ENCODE measurements at regions not wholly inside any gene's neighbourhood (a gene's known extent, or its start where the extent isn't known, plus 50 kb on each side); places are given as distances from the start of the nearest gene placed in this dataset.
A peak's percentile ranks its signal among the peaks of the same experiment; 100 is the strongest.

DNA sequence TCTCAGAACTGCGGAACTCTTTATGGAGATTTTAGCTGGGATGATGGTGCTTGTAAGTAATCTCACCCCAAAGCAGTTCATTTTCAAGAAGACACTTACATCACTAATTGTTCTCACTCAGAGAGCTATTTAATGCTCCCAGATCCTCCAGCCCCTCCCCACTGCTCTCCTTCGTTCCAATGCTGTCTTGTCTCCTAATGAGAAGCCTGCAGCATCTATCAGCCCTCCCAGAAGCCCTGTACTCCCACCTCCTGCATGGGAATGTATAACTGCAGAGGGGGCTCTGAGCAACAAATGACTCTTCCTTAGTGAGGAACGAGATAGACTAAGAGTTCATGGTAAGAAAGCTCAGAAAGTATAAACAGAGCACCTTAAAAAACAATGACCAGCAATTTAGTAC is 377.4 kb upstream of the RUNX1 start:
- no peak for DNase-seq (ENCODE audit: low read depth)

DNA sequence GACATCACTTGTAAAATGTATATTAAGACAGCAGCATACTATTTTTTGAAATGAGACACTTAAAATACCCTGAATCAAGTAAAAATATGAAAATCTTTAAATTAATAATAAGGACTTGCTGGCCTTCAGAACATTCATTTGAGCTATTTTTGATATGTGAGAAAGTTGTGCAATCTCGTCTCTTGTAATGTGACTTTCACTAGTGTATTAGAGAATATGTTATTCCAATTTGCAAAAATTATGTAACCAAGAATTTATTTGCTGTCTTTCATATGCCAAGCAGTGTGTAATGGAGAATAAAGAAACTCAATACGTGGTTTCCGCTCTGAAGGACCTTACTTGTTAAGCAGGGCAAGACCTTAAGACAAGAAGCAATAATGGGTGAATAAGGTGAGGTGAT is 375.0 kb upstream of the RUNX1 start:
- DNase-seq (ENCODE audit: low read depth) = no peak

DNA sequence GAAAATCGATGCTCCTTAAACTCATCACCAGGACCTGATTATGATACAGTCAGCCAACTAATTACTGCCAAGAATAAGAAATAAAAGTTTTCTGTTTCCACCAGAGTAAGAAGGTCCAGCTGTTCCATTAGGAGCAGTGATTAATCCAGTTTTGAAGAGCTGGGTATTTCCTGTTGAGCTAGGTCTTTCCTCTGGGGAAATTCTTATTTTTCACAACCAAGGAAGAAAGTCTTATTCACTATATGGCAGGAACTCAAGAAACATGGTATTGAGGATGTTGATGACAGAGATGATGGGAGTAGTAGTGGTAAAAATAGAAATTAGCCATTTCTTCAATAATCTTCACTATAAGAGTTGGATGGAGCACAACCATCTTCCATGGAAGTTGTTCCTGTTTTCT is 374.6 kb upstream of the RUNX1 start:
- no peak for DNase-seq (ENCODE audit: low read depth)

DNA sequence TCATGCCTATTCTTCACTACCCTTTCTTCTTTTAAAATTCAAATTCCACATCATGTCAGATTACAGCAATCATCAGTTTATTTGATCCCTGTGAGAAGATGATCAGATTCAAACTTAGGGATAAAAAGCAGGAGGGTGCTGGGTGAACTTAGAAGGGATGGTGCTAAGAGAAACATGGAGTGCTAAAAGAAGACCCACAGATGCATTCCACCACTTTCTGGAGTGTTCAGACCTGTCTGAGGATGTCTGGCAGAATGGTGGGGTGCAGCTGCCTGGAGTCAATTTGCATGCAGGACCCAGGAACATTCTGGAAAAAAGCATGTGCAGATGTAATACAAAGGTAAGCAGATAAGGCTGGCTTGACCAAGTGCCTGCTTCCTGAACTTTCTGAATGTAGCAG is 372.9 kb upstream of the RUNX1 start:
- DNase-seq (ENCODE audit: low read depth) = no peak

DNA sequence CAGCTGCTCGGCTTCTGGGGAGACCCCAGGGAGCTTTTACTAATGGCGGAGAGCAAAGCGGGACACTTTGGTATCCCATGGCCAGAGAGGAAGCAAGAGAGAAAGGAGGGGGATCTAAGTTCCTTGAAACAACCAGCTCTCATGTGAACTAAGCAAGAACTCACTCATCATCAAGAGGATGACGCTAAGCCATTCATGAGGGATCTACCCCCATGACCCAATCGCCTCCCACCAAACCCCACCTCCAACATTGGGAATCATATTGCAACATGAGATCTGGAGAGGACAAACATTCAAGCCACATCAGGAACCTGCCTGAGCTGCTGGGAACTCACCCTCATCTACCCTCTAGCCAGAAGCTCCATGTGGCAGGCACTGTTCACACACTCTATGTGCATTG is 372.1 kb upstream of the RUNX1 start:
- DNase-seq (ENCODE audit: low read depth) = no peak

DNA sequence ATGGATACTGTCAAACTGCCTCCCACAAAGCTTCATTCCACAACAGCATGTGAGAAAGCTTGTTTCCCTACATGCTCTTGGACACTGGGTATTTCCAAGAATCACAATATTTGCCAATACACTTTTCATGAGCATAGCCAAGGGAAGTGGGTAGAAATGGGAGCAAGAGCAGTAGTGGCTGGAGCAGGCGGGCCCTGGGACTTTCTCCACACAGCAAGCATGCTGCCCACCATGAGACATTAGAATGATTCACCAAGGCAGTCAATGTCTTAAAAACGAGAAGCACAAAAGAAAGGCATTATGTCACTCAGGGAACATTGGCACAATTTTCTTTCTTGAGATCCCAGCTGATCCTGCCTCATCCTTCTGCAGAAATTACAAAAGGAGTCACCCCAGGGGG is 371.6 kb upstream of the RUNX1 start:
- no peak for DNase-seq (ENCODE audit: low read depth)

DNA sequence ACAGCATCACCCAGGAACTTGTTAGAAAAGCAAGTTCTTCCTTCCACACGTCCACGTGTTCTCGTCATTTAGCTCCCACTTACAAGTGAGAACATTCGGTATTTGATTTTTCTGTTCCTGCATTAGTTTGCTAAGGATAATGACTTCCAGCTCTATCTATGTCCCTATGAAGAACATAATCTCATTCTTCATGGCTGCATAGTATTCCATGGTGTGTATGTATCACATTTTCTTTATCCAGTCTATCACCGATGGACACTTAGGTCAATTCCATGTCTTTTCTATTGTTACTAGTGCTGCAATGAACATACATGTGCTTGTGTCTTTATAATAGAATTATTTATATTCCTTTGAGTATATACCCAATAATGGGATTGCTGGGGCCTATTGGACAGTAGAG is 368.7 kb upstream of the RUNX1 start:
- DNase-seq (ENCODE audit: low read depth) = no peak

DNA sequence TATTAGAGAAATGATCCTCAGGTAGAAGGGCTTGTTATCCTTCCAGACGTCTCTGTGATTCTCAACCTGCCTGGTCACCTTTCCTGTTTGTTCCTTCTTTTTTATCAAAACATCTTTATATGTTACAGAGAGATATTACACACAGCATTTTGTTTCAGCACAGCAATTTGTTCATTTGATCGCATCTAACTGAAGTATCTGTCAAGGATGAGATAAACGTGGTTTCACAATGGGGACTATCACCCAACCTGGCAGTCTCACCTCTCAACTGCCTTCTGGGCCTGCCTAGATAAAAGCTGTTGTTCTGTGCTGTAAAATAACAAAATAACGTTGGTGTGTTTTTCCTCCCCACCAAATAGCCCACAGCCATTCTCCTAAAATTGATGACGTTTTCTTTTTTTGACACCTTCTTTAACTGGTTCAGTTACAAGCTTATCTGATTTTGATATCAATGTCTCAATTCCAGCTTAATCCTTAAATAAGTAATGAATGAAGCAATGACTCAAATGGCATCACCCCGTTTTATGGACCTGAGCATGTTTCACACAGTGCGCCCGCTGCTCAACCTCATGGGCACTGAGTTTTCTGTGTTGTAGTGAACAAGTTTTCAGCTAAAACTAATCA is 367.9 kb upstream of the RUNX1 start:
- DNase-seq (ENCODE audit: low read depth) = no peak

DNA sequence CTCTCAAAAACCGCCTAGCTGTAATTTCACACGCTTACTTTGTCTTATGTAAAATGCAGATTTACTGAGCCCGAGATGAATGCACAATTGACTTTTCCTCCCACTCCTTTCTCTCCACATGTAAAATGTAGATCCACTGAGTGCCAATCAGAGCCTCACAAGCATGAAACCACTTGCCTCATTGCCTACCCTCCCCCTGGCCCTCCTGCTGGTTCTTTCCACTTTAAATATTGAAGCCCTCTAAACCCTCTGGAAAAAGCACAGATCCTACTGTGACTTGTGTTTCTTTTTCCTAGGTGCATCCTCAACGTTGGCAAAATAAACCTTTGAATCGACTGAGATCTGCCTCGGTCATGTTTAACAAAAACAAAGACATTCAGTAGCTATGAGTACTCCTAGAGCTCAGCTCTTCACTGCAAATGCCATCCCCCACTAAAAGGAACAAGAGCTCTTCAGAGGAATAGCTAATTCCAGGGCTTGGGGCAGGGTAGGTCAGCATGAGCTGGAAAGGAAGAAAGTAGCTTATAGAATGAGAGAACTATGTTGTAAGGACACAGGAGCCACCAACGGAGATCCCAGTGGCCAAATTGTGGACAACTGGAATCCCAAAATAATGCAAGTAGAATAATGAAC is 365.5 kb upstream of the RUNX1 start:
- no peak for DNase-seq (ENCODE audit: low read depth)

DNA sequence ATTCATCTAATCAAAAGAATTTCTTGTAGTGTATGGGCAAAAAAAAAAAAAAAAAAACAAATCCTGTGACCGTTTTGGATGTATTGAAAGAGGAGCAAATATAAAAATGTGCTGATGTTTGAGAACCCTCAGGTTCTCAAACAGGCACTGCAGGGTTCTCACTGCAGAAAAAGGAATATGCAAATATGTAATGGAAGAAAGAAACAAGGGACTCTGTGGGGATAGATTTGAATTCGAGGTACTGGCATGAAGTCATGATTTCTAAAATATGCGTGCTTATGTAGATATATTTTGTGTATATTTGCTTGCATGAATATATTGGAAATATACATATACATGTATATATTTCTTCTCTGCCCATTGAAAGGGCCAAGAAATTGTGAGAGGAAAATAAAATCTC is 365.0 kb upstream of the RUNX1 start:
- DNase-seq (ENCODE audit: low read depth) = no peak

DNA sequence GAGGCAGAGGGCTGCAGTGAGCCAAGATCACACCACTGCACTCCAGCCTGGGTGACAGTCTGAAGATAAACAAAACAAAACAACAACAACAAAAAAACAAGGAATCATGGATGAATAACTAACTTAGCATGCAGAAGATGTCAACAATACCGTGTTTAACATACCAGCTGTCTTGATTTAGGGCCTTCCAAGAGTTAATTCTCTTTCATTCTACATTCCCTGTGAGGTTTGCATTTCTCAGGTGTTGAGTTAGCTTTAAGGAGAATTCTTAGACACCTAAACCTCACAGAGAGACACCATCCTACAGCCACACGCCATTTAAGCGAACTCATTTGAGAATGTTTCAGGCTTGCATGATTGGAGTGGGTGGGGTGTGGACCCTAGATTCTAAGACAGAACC is 363.1 kb upstream of the RUNX1 start:
- DNase-seq (ENCODE audit: low read depth) = no peak

DNA sequence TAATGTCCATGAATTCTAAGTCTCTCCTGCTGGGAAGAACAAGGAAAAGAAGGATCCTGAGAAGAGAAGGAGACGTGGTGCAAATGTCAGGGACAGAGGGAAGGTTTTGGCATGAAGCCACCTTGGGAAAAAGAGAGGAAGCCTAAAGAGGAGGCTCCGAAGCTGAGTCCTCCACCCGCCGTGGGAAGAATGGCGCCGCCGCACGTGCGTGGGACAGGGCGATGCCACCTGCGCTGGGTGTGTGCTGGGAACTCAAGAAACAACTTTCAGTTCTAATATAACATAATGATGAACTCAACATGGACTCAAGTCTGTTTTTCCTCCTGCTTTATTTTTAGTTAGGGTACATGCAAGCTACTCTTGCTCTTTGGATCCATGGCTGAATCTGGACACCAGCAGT is 362.3 kb upstream of the RUNX1 start:
- no peak for DNase-seq (ENCODE audit: low read depth)

DNA sequence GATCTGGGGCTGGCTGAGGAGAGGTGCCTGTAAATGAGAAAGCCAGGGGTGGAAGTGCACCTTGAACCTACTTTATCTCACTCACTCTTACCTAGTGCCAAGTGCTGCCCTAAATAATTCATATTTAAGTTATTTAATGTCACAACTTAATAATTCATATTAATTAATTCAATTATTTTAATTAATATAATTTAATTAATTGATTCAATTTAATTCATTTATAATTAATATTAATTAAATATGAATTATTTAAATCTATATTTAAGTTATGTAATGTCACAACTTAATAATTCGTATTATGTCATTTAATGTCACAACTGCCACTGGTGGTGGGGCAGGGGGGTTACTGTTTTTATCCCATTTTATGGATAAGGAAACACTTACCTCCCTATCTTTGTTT is 361.6 kb upstream of the RUNX1 start:
- DNase-seq (ENCODE audit: low read depth) = no peak

DNA sequence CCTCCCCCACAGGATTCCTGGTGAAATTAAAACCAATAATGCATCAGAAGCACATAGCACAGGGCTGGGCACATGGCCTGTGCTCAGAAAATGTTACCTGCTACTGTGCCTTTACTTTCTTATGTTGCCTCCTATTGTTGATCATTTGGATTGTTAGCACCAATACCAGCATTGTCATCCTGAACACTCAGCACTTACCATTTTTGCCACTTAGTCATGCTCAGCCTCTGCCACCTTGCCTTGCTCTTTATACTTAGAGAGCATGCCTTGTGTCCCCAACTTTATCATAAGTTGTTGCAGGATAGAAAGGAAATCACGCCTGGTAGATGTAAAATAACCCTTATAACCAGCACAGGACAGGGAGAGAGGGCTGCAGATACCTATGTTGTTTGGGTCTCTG is 361.0 kb upstream of the RUNX1 start:
- DNase-seq (ENCODE audit: low read depth) = no peak

DNA sequence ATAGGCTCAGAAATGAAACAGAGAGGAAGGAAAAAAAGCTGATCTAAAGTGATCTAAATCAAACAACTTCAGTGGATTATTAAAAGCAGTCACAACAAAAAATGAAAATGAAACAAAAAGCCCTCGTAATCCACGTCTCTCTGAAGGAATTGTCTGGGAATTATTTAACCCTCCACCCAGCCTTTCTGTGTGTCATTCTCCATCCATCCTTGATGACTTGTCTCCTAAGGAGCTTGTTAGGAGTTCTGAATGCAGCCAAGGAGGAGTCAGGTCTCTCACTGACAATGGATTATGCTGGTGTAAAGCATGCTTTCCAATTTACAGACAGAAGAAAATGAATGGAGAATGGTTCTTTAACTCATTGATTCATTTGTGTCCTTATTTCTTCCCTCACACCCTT is 359.3 kb upstream of the RUNX1 start:
- DNase-seq (ENCODE audit: low read depth) = peak; percentile 54

DNA sequence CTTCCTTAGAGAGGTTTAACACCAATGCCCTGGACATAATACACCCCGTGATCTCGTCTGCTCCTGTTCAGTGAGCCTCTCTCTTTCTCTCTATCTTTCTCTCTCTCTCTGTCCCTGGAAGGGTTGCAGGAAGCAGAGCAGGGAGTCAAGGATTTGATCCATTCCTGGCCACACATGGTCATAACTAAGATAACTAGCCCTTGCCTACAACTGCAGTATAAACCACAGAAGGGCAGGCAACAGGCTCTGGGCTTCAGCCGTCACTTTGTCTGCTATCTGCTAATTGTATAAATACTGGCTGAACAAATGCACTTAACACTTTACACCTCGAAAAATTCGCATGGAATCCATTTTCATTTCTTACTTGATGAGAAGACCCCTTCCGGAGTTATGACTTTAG is 357.5 kb upstream of the RUNX1 start:
- no peak for DNase-seq (ENCODE audit: low read depth)

DNA sequence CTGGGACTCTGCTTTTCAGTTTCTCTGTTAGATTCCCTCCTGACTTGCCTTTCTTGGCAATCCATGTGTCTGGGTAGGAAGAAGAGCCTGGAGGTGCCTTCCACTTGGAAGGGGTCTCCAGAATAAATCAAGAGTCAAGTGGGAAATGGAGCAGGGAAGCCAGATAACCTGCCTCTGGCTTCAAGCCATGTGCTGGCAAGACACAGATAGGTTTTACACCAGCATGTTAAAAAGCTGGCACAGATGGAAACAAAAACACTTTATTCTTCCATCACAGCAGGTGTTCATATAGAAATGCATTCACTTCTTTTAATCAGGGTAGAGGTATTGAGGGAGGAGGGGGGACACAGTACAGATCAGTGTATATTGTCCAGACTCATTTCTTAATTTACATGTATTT is 356.9 kb upstream of the RUNX1 start:
- DNase-seq (ENCODE audit: low read depth) = no peak

DNA sequence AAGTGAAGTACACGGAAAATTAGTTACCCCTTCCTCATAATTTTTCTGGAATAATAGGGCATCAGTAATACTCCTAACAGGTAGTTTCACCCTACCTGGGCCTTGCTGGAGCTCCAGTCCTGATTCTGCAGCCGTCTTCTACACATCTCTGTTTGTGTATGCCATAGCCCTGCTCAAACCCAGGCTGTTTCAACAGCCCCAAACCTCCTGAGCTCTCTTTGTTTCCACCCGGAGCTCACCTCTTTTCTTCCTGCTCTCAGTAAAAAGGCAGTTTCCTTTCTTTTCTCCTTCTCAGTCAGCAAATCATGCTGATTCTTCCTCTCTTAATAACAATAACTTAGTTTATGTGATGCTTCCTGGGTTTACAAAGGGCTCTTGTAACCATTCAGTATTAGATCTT is 355.1 kb upstream of the RUNX1 start:
- DNase-seq (ENCODE audit: low read depth) = no peak

DNA sequence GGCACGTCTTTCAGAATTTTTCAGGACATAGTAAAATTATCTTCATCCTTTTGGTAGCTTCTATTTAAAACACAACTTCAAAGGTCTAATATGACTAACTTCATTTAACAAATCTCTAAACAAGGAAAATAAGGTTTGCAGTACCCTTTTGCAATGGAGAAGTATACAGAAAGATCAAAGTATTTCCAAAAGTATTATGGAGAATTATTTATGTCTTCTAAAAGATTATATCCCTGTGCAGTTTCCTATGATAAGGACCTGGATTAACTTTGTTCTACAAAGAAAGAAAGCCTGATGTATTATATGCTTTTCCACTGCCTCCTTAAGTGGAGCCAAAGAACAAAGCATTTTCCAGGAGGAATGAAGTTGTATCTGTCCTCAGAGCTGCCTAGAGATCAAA is 353.0 kb upstream of the RUNX1 start:
- DNase-seq (ENCODE audit: low read depth) = no peak

DNA sequence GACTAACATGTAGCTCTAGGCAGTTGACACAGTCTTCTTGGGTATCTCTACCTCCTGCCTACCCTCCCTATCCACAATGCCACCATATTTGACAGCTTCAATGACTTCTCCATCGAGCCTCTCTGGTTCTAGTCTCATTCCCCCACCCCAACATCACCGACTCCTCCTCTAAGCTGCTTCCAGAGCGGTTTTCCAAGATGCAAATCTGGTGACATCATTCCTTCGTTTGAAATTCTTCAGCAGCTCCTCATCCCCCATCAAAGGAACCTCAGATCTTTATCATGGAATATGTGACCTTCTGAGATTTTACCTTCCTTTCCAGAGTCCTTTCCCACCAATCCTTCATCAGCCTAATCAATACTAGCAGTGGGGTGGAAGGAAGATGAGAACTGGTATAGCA is 352.4 kb upstream of the RUNX1 start:
- DNase-seq (ENCODE audit: low read depth) = peak; percentile 88

DNA sequence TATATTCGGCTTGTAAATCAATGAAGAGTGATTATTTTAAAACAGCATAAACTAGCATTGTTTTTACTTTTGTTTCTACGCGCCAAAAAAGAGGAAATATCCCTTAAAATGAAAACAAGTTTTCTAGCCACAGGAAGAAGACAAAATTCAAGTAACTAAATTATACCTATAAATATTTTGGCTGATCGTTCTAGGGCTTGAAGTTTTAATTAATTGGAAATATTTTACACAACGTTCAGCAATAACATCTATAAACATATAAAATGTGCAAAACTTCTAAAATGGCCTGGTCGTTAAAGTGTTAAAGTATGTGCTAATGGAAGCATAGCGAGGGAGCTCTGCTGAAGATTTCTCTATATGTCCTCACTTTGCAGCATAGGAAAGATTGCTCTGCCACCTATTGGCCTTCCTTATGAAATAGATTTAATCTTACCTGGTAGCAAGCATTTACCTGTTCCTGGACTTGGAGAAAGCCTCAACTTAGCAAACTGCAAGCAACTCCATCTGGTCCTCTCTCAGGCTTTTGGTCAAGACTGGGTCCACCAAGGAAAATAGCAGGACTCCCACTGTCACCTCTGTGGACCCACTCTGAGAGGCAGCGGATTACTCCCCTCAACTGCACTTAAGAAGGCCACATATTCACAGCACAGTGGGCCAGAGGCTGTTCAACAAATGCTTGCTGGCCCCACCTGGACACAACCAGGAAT is 351.3 kb upstream of the RUNX1 start:
- DNase-seq (ENCODE audit: low read depth) = peak; percentile 76

DNA sequence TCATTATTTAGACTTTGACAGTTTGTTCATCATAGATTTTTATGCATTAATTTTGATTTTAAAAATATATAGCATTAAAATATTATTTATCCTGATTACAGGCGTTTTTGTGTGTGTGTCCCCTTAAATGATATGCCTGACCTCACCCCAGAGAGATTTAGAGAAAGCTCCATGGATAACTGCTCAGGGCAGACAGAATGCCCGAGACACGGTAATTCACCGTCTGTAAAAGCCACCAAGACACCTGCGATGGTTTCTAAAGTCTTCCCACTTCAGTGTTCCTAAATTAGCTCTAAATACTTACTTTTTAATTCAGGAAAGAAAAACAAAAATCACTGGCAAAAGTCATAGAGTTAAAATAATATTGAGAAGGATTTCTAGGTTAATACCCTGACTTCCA is 350.6 kb upstream of the RUNX1 start:
- DNase-seq (ENCODE audit: low read depth) = no peak

DNA sequence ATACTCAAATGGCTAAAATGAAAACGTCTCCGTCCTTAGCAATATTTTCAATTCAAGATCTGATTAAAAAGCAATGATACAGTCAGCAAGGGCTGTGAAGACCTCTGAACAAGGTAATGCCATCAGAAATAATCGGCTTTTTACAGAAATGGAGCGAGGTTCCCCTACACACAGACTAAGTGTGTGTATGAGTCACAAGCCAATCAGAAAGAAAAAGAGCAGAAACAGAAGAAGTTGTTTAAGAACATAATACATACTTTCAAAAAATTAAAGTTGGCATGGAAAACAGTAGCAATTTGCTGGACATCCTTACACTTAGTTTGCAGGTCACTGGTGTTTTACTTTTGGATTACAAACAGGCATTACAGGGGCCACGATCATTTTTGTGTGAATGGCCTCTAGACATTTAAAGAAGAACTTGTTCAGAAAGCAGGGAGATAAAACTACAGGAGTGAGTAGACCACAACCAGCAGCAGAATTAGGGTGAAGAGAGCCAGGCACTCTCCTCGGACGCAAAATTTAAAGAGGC is 350.0 kb upstream of the RUNX1 start:
- DNase-seq (ENCODE audit: low read depth) = no peak

All from ELR (cell line).